GM10266 (cell line): ENCODE measurements at regions not wholly inside any gene's neighbourhood (a gene's known extent, or its start where the extent isn't known, plus 50 kb on each side); places are given as distances from the start of the nearest gene placed in this dataset.

Source experiments
- DNase-seq: peaks from one replicate; pipeline ENCODE4 v3.0.0; 2012; ENCODE audit errors: extremely low spot score
- CTCF ChIP-seq: IDR thresholded peaks from 2 replicates; pipeline ENCODE4 v1.5.1; 2012; ENCODE audit warnings: mild to moderate bottlenecking, low read depth; ENCODE audit not compliant: control insufficient read depth, insufficient read depth; ENCODE audit errors: missing control alignments

- no peak for DNase-seq
- TF ChIP-seq CTCF: no peak
Observed at GRCh38 chr5:18171684-18172083, 537.4 kb downstream of the TAF11L14 start.

GRCh38 chr5:18179579-18179978, 545.3 kb downstream of the TAF11L14 start:
- no peak for DNase-seq
- TF ChIP-seq CTCF: no peak

- no peak for TF ChIP-seq CTCF
- DNase-seq: no peak
Observed at GRCh38 chr5:18181575-18181974, 547.3 kb downstream of the TAF11L14 start.

- no peak for DNase-seq
- no peak for TF ChIP-seq CTCF
Observed at GRCh38 chr5:18195910-18196309, 561.6 kb downstream of the TAF11L14 start.

- DNase-seq: no peak
- no peak for TF ChIP-seq CTCF
Observed at GRCh38 chr5:18197734-18198133, 563.5 kb downstream of the TAF11L14 start.

- DNase-seq: no peak
- TF ChIP-seq CTCF: no peak
Observed at GRCh38 chr5:18202164-18202563, 567.9 kb downstream of the TAF11L14 start.

GRCh38 chr5:18203296-18203695, 569.0 kb downstream of the TAF11L14 start:
- TF ChIP-seq CTCF: no peak
- DNase-seq: no peak

- DNase-seq: no peak
- TF ChIP-seq CTCF: no peak
Observed at GRCh38 chr5:18213666-18214065, 579.4 kb downstream of the TAF11L14 start.
